ENCODE measurements at regions not wholly inside any gene's neighbourhood (a gene's known extent, or its start where the extent isn't known, plus 50 kb on each side); places are given as distances from the start of the nearest gene placed in this dataset.

DNA sequence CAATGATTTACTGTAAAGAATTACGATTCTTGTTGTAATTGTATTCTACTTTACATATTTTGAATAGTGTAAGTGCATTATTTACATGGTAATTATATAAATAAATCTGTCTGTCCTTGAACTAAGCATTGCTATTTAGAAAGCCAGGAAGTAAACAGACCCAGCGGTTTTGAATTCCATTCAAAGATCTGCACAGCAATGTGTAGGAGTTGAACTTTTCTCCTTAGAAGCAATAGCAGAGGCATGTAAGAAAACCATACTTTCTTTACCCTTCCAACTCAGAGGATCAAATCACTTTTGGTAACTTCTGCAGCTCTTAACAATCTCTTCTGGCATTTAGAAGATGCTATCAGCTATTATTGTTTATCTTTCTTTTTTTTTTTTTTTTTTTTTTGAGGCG is 109.2 kb upstream of the VRK2 start:
- Mint-ChIP-seq H3K36me3 (ENCODE audit: low read depth) (peaks cover 7% of the 10 kb centered on the region), H3K27me3 (ENCODE audit: low read depth) (peaks cover 2% of the 10 kb centered on the region), H3K9me3 (ENCODE audit: low read depth) (peaks cover 34% of the 10 kb centered on the region), H3K4me3 (ENCODE audit: unreplicated experiment) (no peak overlapping the region), H3K27ac (ENCODE audit: unreplicated experiment) (no peak overlapping the region), H3K4me1 (ENCODE audit: low read depth) (no peaks in the 10 kb centered on the region)
- TF ChIP-seq, protein P1, sequence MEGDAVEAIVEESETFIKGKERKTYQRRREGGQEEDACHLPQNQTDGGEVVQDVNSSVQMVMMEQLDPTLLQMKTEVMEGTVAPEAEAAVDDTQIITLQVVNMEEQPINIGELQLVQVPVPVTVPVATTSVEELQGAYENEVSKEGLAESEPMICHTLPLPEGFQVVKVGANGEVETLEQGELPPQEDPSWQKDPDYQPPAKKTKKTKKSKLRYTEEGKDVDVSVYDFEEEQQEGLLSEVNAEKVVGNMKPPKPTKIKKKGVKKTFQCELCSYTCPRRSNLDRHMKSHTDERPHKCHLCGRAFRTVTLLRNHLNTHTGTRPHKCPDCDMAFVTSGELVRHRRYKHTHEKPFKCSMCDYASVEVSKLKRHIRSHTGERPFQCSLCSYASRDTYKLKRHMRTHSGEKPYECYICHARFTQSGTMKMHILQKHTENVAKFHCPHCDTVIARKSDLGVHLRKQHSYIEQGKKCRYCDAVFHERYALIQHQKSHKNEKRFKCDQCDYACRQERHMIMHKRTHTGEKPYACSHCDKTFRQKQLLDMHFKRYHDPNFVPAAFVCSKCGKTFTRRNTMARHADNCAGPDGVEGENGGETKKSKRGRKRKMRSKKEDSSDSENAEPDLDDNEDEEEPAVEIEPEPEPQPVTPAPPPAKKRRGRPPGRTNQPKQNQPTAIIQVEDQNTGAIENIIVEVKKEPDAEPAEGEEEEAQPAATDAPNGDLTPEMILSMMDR (IDR thresholded peaks at IDR 0.05), result no peak
- DNase-seq (ENCODE audit: low spot score), result no peak

DNA sequence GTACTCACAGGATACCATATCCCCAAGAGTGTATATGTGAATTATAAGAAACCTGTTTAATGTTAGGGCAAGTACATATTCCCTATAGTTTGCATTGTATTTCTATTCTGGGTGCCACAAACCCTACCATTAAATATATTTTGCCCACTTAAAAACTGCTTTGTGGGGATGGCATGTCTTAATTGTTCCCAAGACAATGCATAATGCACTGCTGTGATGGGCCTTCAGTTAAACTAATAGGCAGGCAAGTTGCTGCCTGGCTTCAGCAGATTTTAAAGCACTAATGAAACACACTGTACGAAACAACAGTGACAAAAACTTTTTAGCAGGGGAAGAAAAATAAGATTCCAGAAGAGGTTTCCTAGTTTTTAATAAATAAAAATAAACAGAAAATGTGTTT is 104.8 kb upstream of the VRK2 start:
- Mint-ChIP-seq H3K4me1 (ENCODE audit: low read depth) (peaks cover 6% of the 10 kb centered on the region), H3K4me3 (ENCODE audit: unreplicated experiment) (no peak overlapping the region), H3K36me3 (ENCODE audit: low read depth) (no peaks in the 10 kb centered on the region), H3K27ac (ENCODE audit: unreplicated experiment) (no peak overlapping the region), H3K9me3 (ENCODE audit: low read depth) (peaks cover under 1% of the 10 kb centered on the region), H3K27me3 (ENCODE audit: low read depth) (no peaks in the 10 kb centered on the region)
- no peak for DNase-seq (ENCODE audit: low spot score)
- TF ChIP-seq, protein P1 (IDR thresholded peaks at IDR 0.05), result no peak

DNA sequence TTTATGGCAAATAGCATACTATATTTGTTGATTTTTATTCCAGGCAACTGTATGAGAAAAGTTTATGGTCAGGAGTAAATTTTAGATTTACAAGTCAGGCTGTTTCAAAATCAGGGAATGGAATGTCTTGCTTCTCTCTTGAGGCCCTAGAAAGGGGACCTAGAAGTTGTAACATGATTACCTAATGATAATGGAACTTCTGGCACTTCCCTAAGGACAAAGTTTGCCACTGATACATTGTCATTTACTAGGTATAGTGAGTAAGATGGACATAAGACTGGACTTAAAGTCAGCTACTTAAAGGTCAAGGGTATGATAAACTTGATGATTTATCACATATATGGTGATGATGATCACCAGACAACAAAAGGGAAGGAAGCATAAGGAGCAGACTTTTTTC is 103.3 kb upstream of the VRK2 start:
- no peak overlapping the region for H3K27ac Mint-ChIP-seq (ENCODE audit: unreplicated experiment)
- no peak for DNase-seq (ENCODE audit: low spot score)
- no peaks in the 10 kb centered on the region for H3K9me3 Mint-ChIP-seq (ENCODE audit: low read depth)
- H3K36me3 Mint-ChIP-seq (ENCODE audit: low read depth), result no peaks in the 10 kb centered on the region
- peaks cover 6% of the 10 kb centered on the region for H3K4me1 Mint-ChIP-seq (ENCODE audit: low read depth)
- H3K4me3 Mint-ChIP-seq (ENCODE audit: unreplicated experiment), result no peak overlapping the region
- TF ChIP-seq, protein P1 (IDR thresholded peaks at IDR 0.05), result no peak
- H3K27me3 Mint-ChIP-seq (ENCODE audit: low read depth), result no peaks in the 10 kb centered on the region

DNA sequence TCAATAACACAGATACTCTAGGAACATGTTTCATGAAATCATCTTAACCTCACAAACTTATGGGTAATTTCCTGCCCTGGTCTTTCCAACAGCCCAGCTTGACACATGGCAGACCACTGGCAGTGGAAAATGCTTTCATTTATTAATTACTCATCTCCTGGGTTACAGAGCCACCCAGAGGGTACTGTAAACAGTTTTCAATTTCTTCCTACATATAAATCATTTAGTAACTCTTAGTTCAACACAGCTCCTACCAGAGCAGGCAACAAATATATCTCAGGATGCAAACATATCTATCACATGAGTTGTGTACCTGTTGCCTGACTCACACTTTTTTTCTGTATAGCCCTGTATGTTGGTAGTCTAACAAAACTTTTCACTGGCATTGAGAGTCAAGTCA is 99.2 kb upstream of the VRK2 start:
- DNase-seq (ENCODE audit: low spot score), result no peak
- H3K36me3 Mint-ChIP-seq (ENCODE audit: low read depth), result no peaks in the 10 kb centered on the region
- no peak overlapping the region for H3K27ac Mint-ChIP-seq (ENCODE audit: unreplicated experiment)
- no peak overlapping the region for H3K4me3 Mint-ChIP-seq (ENCODE audit: unreplicated experiment)
- H3K9me3 Mint-ChIP-seq (ENCODE audit: low read depth), result peaks cover 7% of the 10 kb centered on the region
- peaks cover 6% of the 10 kb centered on the region for H3K4me1 Mint-ChIP-seq (ENCODE audit: low read depth)
- TF ChIP-seq, protein P1 (IDR thresholded peaks at IDR 0.05), result no peak
- no peaks in the 10 kb centered on the region for H3K27me3 Mint-ChIP-seq (ENCODE audit: low read depth)

DNA sequence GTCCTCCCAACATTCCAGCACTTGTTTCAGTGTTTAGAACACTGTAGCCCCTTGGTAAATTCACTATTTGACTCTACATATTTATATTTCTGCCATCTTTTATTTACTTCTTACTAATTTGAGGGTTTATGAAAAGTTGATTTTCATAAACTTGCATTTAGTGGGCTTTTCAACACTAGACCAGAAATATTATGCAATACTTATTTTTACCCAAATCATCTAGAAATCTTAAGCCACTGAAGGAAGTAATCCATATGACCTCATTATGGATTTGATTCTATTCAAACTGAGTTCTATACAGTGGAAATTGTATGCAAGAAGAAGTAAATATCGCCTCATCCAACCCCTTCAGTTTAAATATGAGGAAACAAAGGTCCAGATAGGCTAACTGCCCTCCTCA is 92.6 kb upstream of the VRK2 start:
- no peak overlapping the region for H3K4me3 Mint-ChIP-seq (ENCODE audit: unreplicated experiment)
- H3K27ac Mint-ChIP-seq (ENCODE audit: unreplicated experiment), result no peak overlapping the region
- H3K9me3 Mint-ChIP-seq (ENCODE audit: low read depth), result peaks cover 7% of the 10 kb centered on the region
- no peaks in the 10 kb centered on the region for H3K4me1 Mint-ChIP-seq (ENCODE audit: low read depth)
- TF ChIP-seq, protein P1 (IDR thresholded peaks at IDR 0.05), result no peak
- no peak for DNase-seq (ENCODE audit: low spot score)
- H3K27me3 Mint-ChIP-seq (ENCODE audit: low read depth), result no peaks in the 10 kb centered on the region
- H3K36me3 Mint-ChIP-seq (ENCODE audit: low read depth), result no peaks in the 10 kb centered on the region
